Aorta (tissue), 5 donors: ENCODE measurements at regions not wholly inside any gene's neighbourhood (a gene's known extent, or its start where the extent isn't known, plus 50 kb on each side); places are given as distances from the start of the nearest gene placed in this dataset.
A peak's percentile ranks its signal among the peaks of the same experiment; 100 is the strongest.

Experiments
- ATAC-seq: fragments of 200-7000 bp; cut with Tn5 transposase; one replicate; pipeline ENCODE4 v1.9.1; 2022; ENCODE audit warnings: moderate library complexity; ENCODE audit not compliant: low FRiP score
- DNase-seq, 2 donors: peaks; one replicate each; pipeline ENCODE4 v3.0.0-alpha.2; 2020
- H3K27ac ChIP-seq, 2 donors: one replicate each; pipeline ENCODE4 v1.5.1; 2013; ENCODE audit warnings: low read length in 2 of 2, mild to moderate bottlenecking in 2 of 2, moderate library complexity in 2 of 2, control low read depth in 1 of 2, inconsistent platforms in 1 of 2, low read depth in 1 of 2
- H3K27me3 ChIP-seq, 2 donors: one replicate each; pipeline ENCODE4 v1.6.1; 2013; ENCODE audit warnings: control low read depth in 1 of 2, low read length in 1 of 2, mild to moderate bottlenecking in 1 of 2, moderate library complexity in 1 of 2; ENCODE audit not compliant: insufficient read depth in 2 of 2, control insufficient read depth in 1 of 2
- H3K36me3 ChIP-seq, 2 donors: one replicate each; pipeline ENCODE4 v1.6.1; 2013; ENCODE audit warnings: control low read depth in 1 of 2, low read length in 1 of 2, mild to moderate bottlenecking in 1 of 2; ENCODE audit not compliant: insufficient read depth in 2 of 2, control insufficient read depth in 1 of 2
- H3K4me1 ChIP-seq, 2 donors: one replicate each; pipeline ENCODE4 v1.6.1; 2013; ENCODE audit warnings: low read length in 2 of 2, control low read depth in 1 of 2, mild to moderate bottlenecking in 1 of 2, moderate library complexity in 1 of 2; ENCODE audit not compliant: insufficient read depth in 2 of 2, control insufficient read depth in 1 of 2
- H3K4me3 ChIP-seq, 2 donors: one replicate each; pipeline ENCODE4 v1.5.1; 2013; ENCODE audit warnings: low read length in 2 of 2, control low read depth in 1 of 2, mild to moderate bottlenecking in 1 of 2
- H3K9me3 ChIP-seq: one replicate; pipeline ENCODE4 v1.6.1; 2013; ENCODE audit warnings: mild to moderate bottlenecking, low read length; ENCODE audit not compliant: control insufficient read depth
- WGBS, 2 donors: extraction: QIAGEN DNeasy Blood & Tissue Kit; methylation state at CpG; one replicate each; pipeline ENCODE4 v1.1.7; 2013; 5-methylcytosine and 5-hydroxymethylcytosine counted together
- intact Hi-C, 2 donors: fragments of 100-400 bp; cut with DNase I; formaldehyde crosslinking; loops; one replicate each; pipeline versions ENCODE4 v1.14.2 to v1.15.0; 2022
- donor health status: healthy with polysubstance abuse.
- donor health status: Bipolar disorder and iron deficiency.
- donor health status: DM: no; HTN: no; CAD: no.
- donor health status: DM: no; HTN: no; CAD: no.
- donor health status: DM: yes; HTN: yes; CAD: no.

GRCh38 chr12:39116861-39117260 lies 211.5 kb upstream of the CPNE8 start:
- no peaks in the 10 kb centered on the region for H3K27me3 ChIP-seq
- H3K4me3 ChIP-seq: no peak overlapping the region
- intact Hi-C loops: no loop called here
- H3K27ac ChIP-seq: no peak overlapping the region
- no peak for DNase-seq
- no peak for ATAC-seq
- no peaks in the 10 kb centered on the region for H3K9me3 ChIP-seq
- no peaks in the 10 kb centered on the region for H3K36me3 ChIP-seq
- WGBS, 2 donors: 66 to 72% methylated on average over 2 of the region's 2 CpGs
- no peaks in the 10 kb centered on the region for H3K4me1 ChIP-seq

GRCh38 chr12:39112064-39112463 lies 206.7 kb upstream of the CPNE8 start:
- H3K4me1 ChIP-seq: no peaks in the 10 kb centered on the region
- no peak for DNase-seq
- WGBS, 2 donors: 77 to 81% methylated on average over 5 of the region's 5 CpGs
- H3K27ac ChIP-seq: no peak overlapping the region
- no peak overlapping the region for H3K4me3 ChIP-seq
- no peaks in the 10 kb centered on the region for H3K27me3 ChIP-seq
- ATAC-seq: no peak
- H3K9me3 ChIP-seq: no peaks in the 10 kb centered on the region
- H3K36me3 ChIP-seq: no peaks in the 10 kb centered on the region
- intact Hi-C loops: no loop called here

GRCh38 chr12:39105111-39105510 lies 199.7 kb upstream of the CPNE8 start:
- Histone ChIP-seq H3K4me1 (no peaks in the 10 kb centered on the region), H3K9me3 (no peaks in the 10 kb centered on the region), H3K4me3 (no peak overlapping the region), H3K27ac (no peak overlapping the region), H3K27me3 (no peaks in the 10 kb centered on the region), H3K36me3 (no peaks in the 10 kb centered on the region)
- intact Hi-C loops: no loop called here
- DNase-seq: no peak
- ATAC-seq: no peak

DNA sequence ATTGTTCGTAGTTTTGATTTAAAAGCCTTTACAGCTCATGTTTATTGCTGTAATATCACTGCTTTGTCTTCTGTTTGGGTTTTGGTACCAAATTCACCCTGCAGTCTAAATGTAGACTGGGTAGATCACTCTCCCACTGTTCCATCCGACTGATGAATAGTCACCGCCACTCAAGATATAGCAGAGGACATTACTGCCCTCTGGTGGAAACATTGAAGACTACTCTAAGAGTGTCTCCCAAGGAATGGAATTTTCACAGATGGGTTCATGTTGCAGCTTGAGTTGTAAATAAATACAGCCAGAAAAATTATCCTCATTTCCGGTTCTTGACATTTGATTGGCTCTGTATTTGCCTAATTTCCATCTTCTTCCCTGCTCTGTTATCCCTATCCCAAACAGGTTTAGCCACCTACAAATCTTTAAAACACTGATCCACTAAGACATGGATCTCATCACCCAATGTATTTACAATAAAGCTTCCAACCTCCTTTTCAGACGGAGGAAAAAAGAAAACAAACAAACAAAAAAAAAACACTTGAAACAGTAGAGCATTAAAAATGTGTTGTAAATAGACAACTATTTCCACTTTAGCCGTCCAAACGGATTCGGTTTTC lies 198.3 kb upstream of the CPNE8 start:
- DNase-seq (no peak), ATAC-seq (peak; percentile 90)
- no peak overlapping the region for H3K4me3 ChIP-seq
- intact Hi-C loops: loop anchor here (5.0 kb wide), 2 partner anchors 771 to 776 kb away; no protein-coding TSS in a partner anchor
- no peaks in the 10 kb centered on the region for H3K36me3 ChIP-seq
- no peak overlapping the region for H3K27ac ChIP-seq
- no peaks in the 10 kb centered on the region for H3K4me1 ChIP-seq
- WGBS, 2 donors: 35 to 36% methylated on average over 8 of the region's 8 CpGs
- no peaks in the 10 kb centered on the region for H3K9me3 ChIP-seq
- no peaks in the 10 kb centered on the region for H3K27me3 ChIP-seq

DNA sequence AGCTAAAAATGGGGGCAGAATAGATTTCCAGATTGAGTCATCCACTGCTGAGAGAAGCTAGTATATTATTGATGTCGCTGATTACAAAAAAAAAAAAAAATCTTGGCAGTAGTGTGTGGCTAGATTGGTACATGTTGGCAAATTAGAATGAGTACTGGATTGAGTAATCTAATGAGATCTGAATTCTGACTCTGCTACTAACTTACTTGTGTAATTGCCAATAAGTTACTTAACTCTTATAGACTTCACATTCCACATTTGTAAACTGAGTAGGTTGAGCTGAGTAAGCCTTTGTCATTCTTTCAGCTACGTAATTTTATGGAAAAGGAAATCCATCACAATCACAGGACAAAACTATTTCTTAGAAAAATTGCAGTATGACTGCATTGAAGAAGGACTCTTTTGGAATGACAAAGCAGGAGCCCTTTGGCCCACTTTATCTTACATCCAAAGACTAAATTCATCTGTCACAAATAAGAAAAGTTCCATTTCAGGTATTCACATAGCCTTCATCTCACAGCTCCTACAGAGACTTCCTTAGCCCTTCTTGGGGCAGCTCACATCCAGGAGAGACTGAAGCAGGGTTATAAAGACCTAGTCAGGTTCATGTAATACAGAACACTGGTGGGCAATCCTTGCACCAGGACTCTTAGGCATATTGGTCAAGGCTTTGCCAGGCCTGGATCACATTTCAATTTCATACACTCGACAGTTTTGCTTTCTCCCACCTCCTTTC lies 197.3 kb upstream of the CPNE8 start:
- H3K9me3 ChIP-seq: no peaks in the 10 kb centered on the region
- WGBS, 2 donors: 73 to 76% methylated on average over 3 of the region's 3 CpGs
- DNase-seq (no peak), ATAC-seq (peak; percentile 15)
- H3K36me3 ChIP-seq: no peaks in the 10 kb centered on the region
- H3K4me1 ChIP-seq: no peaks in the 10 kb centered on the region
- H3K27ac ChIP-seq: no peak overlapping the region
- no peak overlapping the region for H3K4me3 ChIP-seq
- intact Hi-C loops: loop anchor here (5.0 kb wide), 2 partner anchors 770 to 775 kb away; no protein-coding TSS in a partner anchor
- no peaks in the 10 kb centered on the region for H3K27me3 ChIP-seq

- intact Hi-C loops: no loop called here
- DNase-seq (no peak), ATAC-seq (no peak)
- Histone ChIP-seq H3K4me1 (no peaks in the 10 kb centered on the region), H3K4me3 (no peak overlapping the region), H3K27me3 (no peaks in the 10 kb centered on the region), H3K36me3 (no peaks in the 10 kb centered on the region), H3K9me3 (no peaks in the 10 kb centered on the region), H3K27ac (no peak overlapping the region)
- 82 to 85% methylated on average over 2 of the region's 2 CpGs for WGBS, 2 donors
Observed at GRCh38 chr12:39095636-39096330, 190.4 kb upstream of the CPNE8 start.

DNA sequence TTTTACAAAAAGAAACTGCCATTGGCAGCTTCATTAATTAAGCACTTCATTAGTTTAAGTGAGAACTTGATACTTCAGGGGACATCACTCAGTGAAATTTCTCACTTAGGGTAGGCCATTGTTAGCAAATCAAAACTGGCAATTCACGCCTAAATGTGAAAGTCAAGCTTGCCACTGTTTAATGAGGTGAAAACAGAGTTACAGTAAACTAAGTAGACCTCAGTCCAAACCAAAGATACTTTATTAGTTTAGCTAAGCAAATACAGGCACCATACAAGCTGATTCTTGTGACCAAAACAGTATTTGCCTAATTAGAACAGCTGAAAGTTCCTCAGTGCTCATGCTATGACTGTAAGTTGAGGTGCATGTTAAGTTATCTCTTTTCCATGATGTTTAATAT lies 176.5 kb upstream of the CPNE8 start:
- ATAC-seq (no peak), DNase-seq (no peak)
- Histone ChIP-seq H3K4me3 (no peak overlapping the region), H3K36me3 (no peaks in the 10 kb centered on the region), H3K9me3 (no peaks in the 10 kb centered on the region), H3K27ac (no peak overlapping the region), H3K4me1 (no peaks in the 10 kb centered on the region), H3K27me3 (no peaks in the 10 kb centered on the region)
- 82 to 92% methylated on average over 1 of the region's 1 CpG for WGBS, 2 donors
- intact Hi-C loops: no loop called here

DNA sequence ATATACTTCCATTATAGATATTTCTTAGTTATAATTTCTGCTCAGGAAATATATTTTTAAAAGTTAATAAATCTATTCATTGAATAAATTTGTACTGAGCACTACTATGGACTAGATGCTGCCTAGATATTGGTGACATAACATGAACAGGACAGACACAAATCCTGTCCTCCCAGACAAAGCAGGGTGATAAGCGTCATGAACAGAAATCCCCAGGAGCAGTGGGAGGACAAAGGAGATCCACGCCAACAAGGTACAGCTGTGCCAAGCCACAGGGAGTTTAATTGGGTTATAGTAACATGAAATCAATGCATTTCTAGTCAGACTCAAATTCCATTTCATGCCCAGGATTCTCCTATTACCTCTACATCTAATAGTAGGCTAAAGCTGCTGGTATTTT lies 171.8 kb upstream of the CPNE8 start:
- intact Hi-C loops: no loop called here
- H3K4me3 ChIP-seq: no peak overlapping the region
- no peaks in the 10 kb centered on the region for H3K9me3 ChIP-seq
- WGBS, 2 donors: 71 to 75% methylated on average over 2 of the region's 2 CpGs
- DNase-seq: no peak
- ATAC-seq: no peak
- H3K4me1 ChIP-seq: no peaks in the 10 kb centered on the region
- H3K36me3 ChIP-seq: no peaks in the 10 kb centered on the region
- no peaks in the 10 kb centered on the region for H3K27me3 ChIP-seq
- H3K27ac ChIP-seq: no peak overlapping the region

- ATAC-seq (no peak), DNase-seq (no peak)
- 70 to 83% methylated on average over 2 of the region's 2 CpGs for WGBS, 2 donors
- Histone ChIP-seq H3K4me1 (no peaks in the 10 kb centered on the region), H3K27ac (no peak overlapping the region), H3K4me3 (no peak overlapping the region), H3K9me3 (no peaks in the 10 kb centered on the region), H3K36me3 (no peaks in the 10 kb centered on the region), H3K27me3 (no peaks in the 10 kb centered on the region)
- intact Hi-C loops: no loop called here
Observed at GRCh38 chr12:39074063-39074462, 168.7 kb upstream of the CPNE8 start.
